HG02884 (cell line): ENCODE measurements at regions not wholly inside any gene's neighbourhood (a gene's known extent, or its start where the extent isn't known, plus 50 kb on each side); places are given as distances from the start of the nearest gene placed in this dataset.

Source experiments
- ATAC-seq: cut with Tn5 transposase; IDR thresholded peaks from one replicate; pipeline ENCODE4 v1.9.1; 2021; ENCODE audit warnings: mild to moderate bottlenecking, moderate library complexity; ENCODE audit not compliant: unreplicated experiment

- no peak for ATAC-seq
Observed at GRCh38 chr9:29714860-29715259, 2141.6 kb upstream of the C9orf72 start.

GRCh38 chr9:29717631-29718030 lies 2144.3 kb upstream of the C9orf72 start:
- no peak for ATAC-seq

GRCh38 chr9:29730163-29730562 lies 2156.9 kb upstream of the C9orf72 start:
- no peak for ATAC-seq

- ATAC-seq, result no peak
Observed at GRCh38 chr9:29740518-29740917, 2167.2 kb upstream of the C9orf72 start.

GRCh38 chr9:29741169-29741568 lies 2167.9 kb upstream of the C9orf72 start:
- ATAC-seq, result no peak

GRCh38 chr9:29750062-29750461 lies 2176.8 kb upstream of the C9orf72 start:
- no peak for ATAC-seq

GRCh38 chr9:29751226-29751625 lies 2177.9 kb upstream of the C9orf72 start:
- no peak for ATAC-seq

GRCh38 chr9:29753638-29754037 lies 2180.4 kb upstream of the C9orf72 start:
- no peak for ATAC-seq

GRCh38 chr9:29769019-29769418 lies 2195.7 kb upstream of the C9orf72 start:
- ATAC-seq, result no peak

- ATAC-seq, result no peak
Observed at GRCh38 chr9:29773676-29774075, 2200.4 kb upstream of the C9orf72 start.

- no peak for ATAC-seq
Observed at GRCh38 chr9:29775491-29775890, 2202.2 kb upstream of the C9orf72 start.

- ATAC-seq, result no peak
Observed at GRCh38 chr9:29778281-29778849, 2205.1 kb upstream of the C9orf72 start.

- ATAC-seq, result no peak
Observed at GRCh38 chr9:29793970-29794369, 2220.7 kb upstream of the C9orf72 start.

GRCh38 chr9:29796291-29796952 lies 2223.1 kb upstream of the C9orf72 start:
- ATAC-seq, result peak; percentile 78

- no peak for ATAC-seq
Observed at GRCh38 chr9:29798599-29798998, 2225.3 kb upstream of the C9orf72 start.

- ATAC-seq, result no peak
Observed at GRCh38 chr9:29799227-29799626, 2225.9 kb upstream of the C9orf72 start.

GRCh38 chr9:29800821-29801220 lies 2227.5 kb upstream of the C9orf72 start:
- ATAC-seq, result no peak

- ATAC-seq, result no peak
Observed at GRCh38 chr9:29802454-29802853, 2229.2 kb upstream of the C9orf72 start.

- no peak for ATAC-seq
Observed at GRCh38 chr9:29806937-29807618, 2233.8 kb upstream of the C9orf72 start.

- ATAC-seq, result no peak
Observed at GRCh38 chr9:29816954-29817703, 2243.8 kb upstream of the C9orf72 start.

- ATAC-seq, result no peak
Observed at GRCh38 chr9:29822458-29822857, 2249.2 kb upstream of the C9orf72 start.

GRCh38 chr9:29826421-29826820 lies 2253.1 kb upstream of the C9orf72 start:
- ATAC-seq, result no peak
